CD8-positive, alpha-beta memory T cell (primary cell): ENCODE measurements at regions not wholly inside any gene's neighbourhood (a gene's known extent, or its start where the extent isn't known, plus 50 kb on each side); places are given as distances from the start of the nearest gene placed in this dataset.

Experiments
- CTCF ChIA-PET: fragments of 350-600 bp; sonication (Branson Sonifier 250); formaldehyde crosslinking; loops from one replicate; lab custom pipeline; 2021; ENCODE audit warnings: antibody characterized with exemption; lab: Charles Lee
- POLR2A ChIA-PET: fragments of 350-600 bp; sonication (Branson Sonifier 250); formaldehyde crosslinking; loops from one replicate; lab custom pipeline; 2021; ENCODE audit warnings: antibody characterized with exemption; lab: Charles Lee
- DNase-seq, 5 donors: peaks; one replicate each; pipeline versions ENCODE4 v3.0.0 to v3.0.0-alpha.2; 2020 to 2022; ENCODE audit warnings: mixed read lengths in 1 of 5
- H3K27ac ChIP-seq: one replicate; pipeline ENCODE4 v1.7.0; 2013; ENCODE audit warnings: low read depth, mild to moderate bottlenecking, low read length, moderate library complexity
- H3K27me3 ChIP-seq: 2 replicates; pipeline ENCODE4 v1.7.0; 2013; ENCODE audit warnings: low read length, mild to moderate bottlenecking; ENCODE audit not compliant: insufficient read depth, poor library complexity, severe bottlenecking
- H3K36me3 ChIP-seq: 2 replicates; pipeline ENCODE4 v1.7.0; 2013; ENCODE audit warnings: mild to moderate bottlenecking, low read length, moderate library complexity; ENCODE audit not compliant: insufficient read depth
- H3K4me1 ChIP-seq: 2 replicates; pipeline ENCODE4 v1.7.0; 2013; ENCODE audit warnings: mild to moderate bottlenecking, low read length, moderate library complexity; ENCODE audit not compliant: insufficient read depth
- H3K4me3 ChIP-seq: 2 replicates; pipeline ENCODE4 v1.7.0; 2013; ENCODE audit warnings: mild to moderate bottlenecking, low read length
- H3K9me3 ChIP-seq: 2 replicates; pipeline ENCODE4 v1.7.0; 2013; ENCODE audit warnings: mild to moderate bottlenecking, low read length
- H3K27ac Mint-ChIP-seq, 8 donors: one replicate each; pipeline ENCODE4 v1.8.0; 2020 to 2021; ENCODE audit warnings: mixed read lengths in 8 of 8, mild to moderate bottlenecking in 6 of 8, inconsistent platforms in 3 of 8, moderate library complexity in 3 of 8
- H3K27me3 Mint-ChIP-seq, 2 donors: one replicate each; pipeline ENCODE4 v1.8.0; 2020 to 2021; ENCODE audit warnings: mixed read lengths in 2 of 2, mild to moderate bottlenecking in 1 of 2, moderate library complexity in 1 of 2
- H3K36me3 Mint-ChIP-seq, 3 donors: one replicate each; pipeline ENCODE4 v1.8.0; 2020 to 2021; ENCODE audit warnings: mixed read lengths in 3 of 3, inconsistent platforms in 1 of 3, mild to moderate bottlenecking in 1 of 3
- H3K4me1 Mint-ChIP-seq, 3 donors: one replicate each; pipeline ENCODE4 v1.8.0; 2020 to 2021; ENCODE audit warnings: mixed read lengths in 3 of 3, inconsistent platforms in 1 of 3, mild to moderate bottlenecking in 1 of 3
- H3K4me3 Mint-ChIP-seq, 7 donors: one replicate each; pipeline ENCODE4 v1.8.0; 2020 to 2021; ENCODE audit warnings: mixed read lengths in 7 of 7, mild to moderate bottlenecking in 6 of 7, moderate library complexity in 4 of 7, inconsistent platforms in 2 of 7
- H3K9me3 Mint-ChIP-seq, 5 donors: one replicate each; pipeline ENCODE4 v1.8.0; 2020 to 2022; ENCODE audit warnings: mixed read lengths in 5 of 5, mild to moderate bottlenecking in 3 of 5, moderate library complexity in 2 of 5, inconsistent platforms in 1 of 5

DNA sequence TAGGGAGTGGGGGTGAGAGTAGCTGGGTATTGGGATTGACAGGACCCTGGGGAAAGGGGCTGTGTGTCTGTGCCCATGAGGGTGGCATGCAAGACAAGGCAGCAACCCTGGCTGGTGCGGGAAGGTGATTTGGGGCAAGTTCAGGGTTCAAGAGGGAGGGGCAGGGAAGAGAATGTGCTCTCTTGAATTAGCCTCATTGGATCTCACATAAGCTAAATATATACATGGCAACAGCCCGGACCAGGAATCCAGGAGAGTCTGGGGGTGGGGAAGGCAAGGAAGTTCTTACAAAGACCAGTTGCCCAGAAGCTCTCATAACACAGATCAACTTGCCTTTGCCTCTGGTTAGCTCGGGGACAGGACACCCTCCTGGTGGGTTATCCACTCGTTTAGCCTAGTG, 73.3 kb downstream of the IRX3 start:
- Histone ChIP-seq H3K4me1 (no peaks in the 10 kb centered on the region), H3K27ac (no peak overlapping the region), H3K4me3 (no peak overlapping the region), H3K27me3 (no peaks in the 10 kb centered on the region), H3K9me3 (no peaks in the 10 kb centered on the region), H3K36me3 (no peaks in the 10 kb centered on the region)
- Mint-ChIP-seq H3K9me3 (no peaks in the 10 kb centered on the region), H3K4me3 (no peak overlapping the region), H3K27me3 (peaks cover under 1 to 2% of the 10 kb centered on the region in 2 donors), H3K36me3 (no peaks in the 10 kb centered on the region), H3K4me1 (no peaks in the 10 kb centered on the region), H3K27ac (no peak overlapping the region)
- ChIA-PET POLR2A (no interaction called here), CTCF (no interaction called here)
- no peak for DNase-seq

- ChIA-PET POLR2A (no interaction called here), CTCF (no interaction called here)
- H3K4me3 ChIP-seq, result no peak overlapping the region
- Mint-ChIP-seq H3K4me3 (no peak overlapping the region), H3K4me1 (no peaks in the 10 kb centered on the region), H3K36me3 (no peaks in the 10 kb centered on the region), H3K9me3 (no peaks in the 10 kb centered on the region), H3K27me3 (peaks cover 0 to 2% of the 10 kb centered on the region in 2 donors), H3K27ac (no peak overlapping the region)
- no peak overlapping the region for H3K27ac ChIP-seq
- H3K36me3 ChIP-seq, result no peaks in the 10 kb centered on the region
- no peaks in the 10 kb centered on the region for H3K4me1 ChIP-seq
- H3K9me3 ChIP-seq, result no peaks in the 10 kb centered on the region
- no peaks in the 10 kb centered on the region for H3K27me3 ChIP-seq
- DNase-seq, result no peak
These were observed 73.7 kb downstream of the IRX3 start for GRCh38 chr16:54212893-54213292.

- no peak overlapping the region for H3K4me3 ChIP-seq
- ChIA-PET CTCF (no interaction called here), POLR2A (no interaction called here)
- peaks cover 4 to 7% of the 10 kb centered on the region in 2 donors for H3K27me3 Mint-ChIP-seq
- no peaks in the 10 kb centered on the region for H3K36me3 Mint-ChIP-seq
- H3K27me3 ChIP-seq, result no peaks in the 10 kb centered on the region
- no peaks in the 10 kb centered on the region for H3K4me1 Mint-ChIP-seq
- H3K27ac ChIP-seq, result no peak overlapping the region
- H3K4me3 Mint-ChIP-seq, result no peak overlapping the region
- DNase-seq, result no peak
- no peaks in the 10 kb centered on the region for H3K4me1 ChIP-seq
- no peak overlapping the region for H3K27ac Mint-ChIP-seq
- H3K9me3 ChIP-seq, result no peaks in the 10 kb centered on the region
- no peaks in the 10 kb centered on the region for H3K9me3 Mint-ChIP-seq
- H3K36me3 ChIP-seq, result no peaks in the 10 kb centered on the region
These were observed 75.4 kb downstream of the IRX3 start for GRCh38 chr16:54211203-54211602.

DNA sequence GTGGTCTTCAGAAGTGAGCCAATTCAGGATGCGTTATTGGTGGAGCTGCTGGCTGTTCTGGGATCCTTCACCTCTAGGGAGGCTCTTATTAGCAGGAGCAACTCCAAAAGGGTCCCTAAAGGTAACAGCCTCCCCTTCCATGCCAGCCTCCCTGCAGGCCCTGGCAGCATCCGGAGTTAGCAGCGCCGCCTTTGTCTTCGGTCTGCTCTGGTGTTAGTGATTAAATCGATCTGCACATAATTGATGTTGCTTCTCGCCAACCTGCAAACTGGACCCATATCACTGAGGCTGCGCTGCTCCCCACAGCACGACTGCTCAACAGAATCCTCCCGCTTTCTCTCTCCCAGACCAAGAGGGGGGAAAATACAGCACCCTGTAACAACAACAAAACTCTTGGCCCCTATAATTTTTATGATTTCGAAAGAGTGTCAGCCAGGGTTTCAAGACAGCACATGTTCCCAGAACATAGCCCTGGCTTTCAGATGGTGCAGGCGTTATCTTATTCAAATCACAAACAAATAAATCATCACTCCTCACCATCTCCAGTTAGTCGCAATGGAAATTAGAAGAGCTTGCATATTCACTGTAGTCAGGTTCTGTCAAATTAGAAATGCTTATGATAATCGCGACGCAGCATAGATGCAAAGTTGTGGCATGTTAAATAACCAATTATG, 76.0 kb downstream of the IRX3 start:
- ChIA-PET POLR2A (no interaction called here), CTCF (no interaction called here)
- Histone ChIP-seq H3K4me1 (no peaks in the 10 kb centered on the region), H3K36me3 (no peaks in the 10 kb centered on the region), H3K27me3 (no peaks in the 10 kb centered on the region), H3K27ac (no peak overlapping the region), H3K4me3 (no peak overlapping the region), H3K9me3 (no peaks in the 10 kb centered on the region)
- DNase-seq, result no peak
- Mint-ChIP-seq H3K36me3 (no peaks in the 10 kb centered on the region), H3K27me3 (peaks cover 4 to 7% of the 10 kb centered on the region in 2 donors), H3K9me3 (no peaks in the 10 kb centered on the region), H3K4me3 (peak overlapping the region in 1 of 7 donors; percentile 52), H3K27ac (no peak overlapping the region), H3K4me1 (no peaks in the 10 kb centered on the region)

DNA sequence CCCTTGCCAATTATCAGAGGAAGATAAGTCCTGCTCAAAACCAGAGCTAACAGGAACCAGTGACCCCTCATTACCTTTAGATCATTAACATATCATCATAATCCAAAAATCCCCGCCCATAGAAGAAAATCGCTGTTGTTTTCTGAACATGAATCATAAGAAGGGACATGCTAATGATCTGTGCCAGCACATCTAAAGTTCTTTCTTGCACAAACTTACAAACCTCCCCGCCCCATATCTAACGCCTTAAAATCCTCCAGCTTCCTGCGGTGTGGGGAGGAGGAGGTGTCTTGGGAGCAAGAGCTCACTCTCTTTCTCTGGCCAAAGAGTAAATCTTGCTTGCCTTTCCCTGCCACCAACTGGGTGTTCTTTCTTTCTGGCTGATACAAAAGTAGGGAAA, 78.3 kb downstream of the IRX3 start:
- no peaks in the 10 kb centered on the region for H3K36me3 Mint-ChIP-seq
- DNase-seq, result no peak
- CTCF ChIA-PET, result no interaction called here
- no peaks in the 10 kb centered on the region for H3K4me1 Mint-ChIP-seq
- Histone ChIP-seq H3K4me1 (no peaks in the 10 kb centered on the region), H3K27ac (no peak overlapping the region), H3K36me3 (no peaks in the 10 kb centered on the region), H3K4me3 (no peak overlapping the region), H3K9me3 (no peaks in the 10 kb centered on the region), H3K27me3 (no peaks in the 10 kb centered on the region)
- H3K27me3 Mint-ChIP-seq, result peaks cover 4 to 7% of the 10 kb centered on the region in 2 donors
- H3K9me3 Mint-ChIP-seq, result no peaks in the 10 kb centered on the region
- POLR2A ChIA-PET, result no interaction called here
- H3K27ac Mint-ChIP-seq, result no peak overlapping the region
- H3K4me3 Mint-ChIP-seq, result no peak overlapping the region

- Histone ChIP-seq H3K4me3 (no peak overlapping the region), H3K27me3 (no peaks in the 10 kb centered on the region), H3K27ac (no peak overlapping the region), H3K36me3 (no peaks in the 10 kb centered on the region), H3K9me3 (no peaks in the 10 kb centered on the region), H3K4me1 (no peaks in the 10 kb centered on the region)
- Mint-ChIP-seq H3K4me3 (no peak overlapping the region), H3K9me3 (no peaks in the 10 kb centered on the region), H3K27ac (no peak overlapping the region), H3K36me3 (no peaks in the 10 kb centered on the region), H3K4me1 (no peaks in the 10 kb centered on the region), H3K27me3 (peaks cover 4 to 7% of the 10 kb centered on the region in 2 donors)
- CTCF ChIA-PET, result no interaction called here
- POLR2A ChIA-PET, result no interaction called here
- no peak for DNase-seq
These were observed 78.8 kb downstream of the IRX3 start for GRCh38 chr16:54207837-54208236.

DNA sequence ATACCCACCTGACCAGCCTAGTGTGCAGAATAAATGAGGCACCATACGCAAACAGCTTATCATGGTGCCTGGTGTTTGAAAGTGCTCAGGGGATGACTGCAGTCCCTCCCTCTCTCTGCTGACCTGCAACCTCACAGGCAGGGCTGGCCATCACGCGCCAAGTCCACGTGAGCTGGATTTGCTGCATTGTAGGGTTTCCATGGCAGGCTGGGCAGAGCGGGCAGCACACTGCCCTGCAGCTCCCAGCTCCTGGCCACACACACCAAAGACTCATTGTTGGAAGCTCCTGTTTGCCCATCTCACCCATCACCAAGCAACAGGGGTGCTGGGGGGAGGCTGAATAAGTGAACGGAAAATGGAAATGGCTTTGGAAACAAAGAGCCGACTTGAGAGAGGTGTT, 81.8 kb downstream of the IRX3 start:
- POLR2A ChIA-PET, result no interaction called here
- Mint-ChIP-seq H3K27ac (no peak overlapping the region), H3K4me3 (no peak overlapping the region)

GRCh38 chr16:54203851-54204505, 82.6 kb downstream of the IRX3 start:
- CTCF ChIA-PET, result no interaction called here

More for the DNA sequence above, 81.8 kb downstream of the IRX3 start:
- Histone ChIP-seq H3K9me3 (no peaks in the 10 kb centered on the region), H3K36me3 (no peaks in the 10 kb centered on the region), H3K4me1 (no peaks in the 10 kb centered on the region), H3K27ac (no peak overlapping the region), H3K27me3 (no peaks in the 10 kb centered on the region), H3K4me3 (no peak overlapping the region)
- no peak for DNase-seq
- CTCF ChIA-PET, result no interaction called here
- peaks cover 0 to 6% (median 0%) of the 10 kb centered on the region in 5 donors for H3K9me3 Mint-ChIP-seq
- H3K36me3 Mint-ChIP-seq, result no peaks in the 10 kb centered on the region
- no peaks in the 10 kb centered on the region for H3K4me1 Mint-ChIP-seq
- peaks cover 4 to 12% of the 10 kb centered on the region in 2 donors for H3K27me3 Mint-ChIP-seq

More at GRCh38 chr16:54203851-54204505, 82.6 kb downstream of the IRX3 start:
- Mint-ChIP-seq H3K36me3 (no peaks in the 10 kb centered on the region), H3K4me3 (no peak overlapping the region), H3K27me3 (peaks cover 4 to 12% of the 10 kb centered on the region in 2 donors), H3K9me3 (peaks cover 0 to 6% (median 0%) of the 10 kb centered on the region in 5 donors), H3K4me1 (no peaks in the 10 kb centered on the region), H3K27ac (no peak overlapping the region)
- no peaks in the 10 kb centered on the region for H3K9me3 ChIP-seq
- H3K27me3 ChIP-seq, result no peaks in the 10 kb centered on the region
- no peaks in the 10 kb centered on the region for H3K36me3 ChIP-seq
- POLR2A ChIA-PET, result no interaction called here
- H3K27ac ChIP-seq, result no peak overlapping the region
- H3K4me3 ChIP-seq, result no peak overlapping the region
- no peak for DNase-seq
- no peaks in the 10 kb centered on the region for H3K4me1 ChIP-seq
